ENCODE measurements at regions not wholly inside any gene's neighbourhood (a gene's known extent, or its start where the extent isn't known, plus 50 kb on each side); places are given as distances from the start of the nearest gene placed in this dataset.

- TF ChIP-seq CTCF (IDR thresholded peaks at IDR 0.05) (no peak), POLR2A (IDR thresholded peaks at IDR 0.05) (no peak)
These were observed 464.0 kb upstream of the ZMIZ1 start for GRCh38 chr10:78604721-78605120.

Measured in testis (tissue), 2 donors.